GM12874 (cell line): ENCODE measurements at regions not wholly inside any gene's neighbourhood (a gene's known extent, or its start where the extent isn't known, plus 50 kb on each side); places are given as distances from the start of the nearest gene placed in this dataset.

Source experiments
- TF ChIP-seq, protein P1 (sequence below): IDR thresholded peaks from 2 replicates; pipeline ENCODE4 v1.5.1; 2011; ENCODE audit warnings: low read depth, mild to moderate bottlenecking, control low read depth, low read length, moderate library complexity; ENCODE audit not compliant: insufficient read depth

DNA sequence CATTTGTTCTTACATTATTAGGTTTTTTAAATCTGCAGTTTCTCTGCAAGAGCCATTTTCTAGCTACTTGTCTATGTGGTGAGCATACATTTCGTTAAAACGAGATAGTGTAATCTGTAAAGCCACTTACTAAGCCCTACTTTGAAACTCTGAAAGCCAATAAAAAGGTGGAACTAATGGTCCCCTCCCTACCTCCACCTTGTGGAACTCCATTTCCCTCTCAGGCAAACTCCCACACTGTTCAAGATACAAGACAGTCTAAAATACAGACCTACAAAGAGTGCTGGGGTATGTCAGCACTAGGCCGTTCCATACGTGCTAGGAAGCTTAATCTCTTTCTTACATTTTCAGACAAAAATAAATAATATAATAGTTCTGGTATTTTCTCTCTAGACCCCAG lies 74.1 kb downstream of the DUSP6 start:
- TF ChIP-seq, protein P1, sequence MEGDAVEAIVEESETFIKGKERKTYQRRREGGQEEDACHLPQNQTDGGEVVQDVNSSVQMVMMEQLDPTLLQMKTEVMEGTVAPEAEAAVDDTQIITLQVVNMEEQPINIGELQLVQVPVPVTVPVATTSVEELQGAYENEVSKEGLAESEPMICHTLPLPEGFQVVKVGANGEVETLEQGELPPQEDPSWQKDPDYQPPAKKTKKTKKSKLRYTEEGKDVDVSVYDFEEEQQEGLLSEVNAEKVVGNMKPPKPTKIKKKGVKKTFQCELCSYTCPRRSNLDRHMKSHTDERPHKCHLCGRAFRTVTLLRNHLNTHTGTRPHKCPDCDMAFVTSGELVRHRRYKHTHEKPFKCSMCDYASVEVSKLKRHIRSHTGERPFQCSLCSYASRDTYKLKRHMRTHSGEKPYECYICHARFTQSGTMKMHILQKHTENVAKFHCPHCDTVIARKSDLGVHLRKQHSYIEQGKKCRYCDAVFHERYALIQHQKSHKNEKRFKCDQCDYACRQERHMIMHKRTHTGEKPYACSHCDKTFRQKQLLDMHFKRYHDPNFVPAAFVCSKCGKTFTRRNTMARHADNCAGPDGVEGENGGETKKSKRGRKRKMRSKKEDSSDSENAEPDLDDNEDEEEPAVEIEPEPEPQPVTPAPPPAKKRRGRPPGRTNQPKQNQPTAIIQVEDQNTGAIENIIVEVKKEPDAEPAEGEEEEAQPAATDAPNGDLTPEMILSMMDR = no peak

- TF ChIP-seq, protein P1 = no peak
Measured at GRCh38 chr12:89276860-89277259, 75.4 kb downstream of the DUSP6 start.

DNA sequence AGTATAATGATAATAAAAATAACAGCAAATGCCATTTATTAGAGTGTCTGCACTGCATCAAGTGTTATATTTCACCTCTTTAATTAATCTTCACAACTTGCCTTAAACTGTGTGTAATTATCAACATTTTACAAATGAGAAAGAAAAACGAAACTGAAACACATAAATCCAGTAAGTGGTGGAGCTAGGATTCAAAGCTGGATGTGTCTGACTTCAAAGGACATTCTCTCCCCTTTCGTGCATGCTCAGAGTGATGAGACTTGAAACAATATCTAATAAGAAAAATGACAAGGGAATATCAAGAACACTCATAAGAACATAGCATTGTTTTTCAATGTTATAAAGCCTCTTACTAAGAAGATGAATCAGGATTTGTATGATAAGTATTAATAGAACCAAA lies 78.8 kb downstream of the DUSP6 start:
- TF ChIP-seq, protein P1 = no peak

- TF ChIP-seq, protein P1 = no peak
Measured at GRCh38 chr12:89270548-89270947, 81.8 kb downstream of the DUSP6 start.

- TF ChIP-seq, protein P1 = no peak
Measured at GRCh38 chr12:89269174-89269573, 83.1 kb downstream of the DUSP6 start.

GRCh38 chr12:89267404-89267803 lies 84.9 kb downstream of the DUSP6 start:
- TF ChIP-seq, protein P1 = no peak

DNA sequence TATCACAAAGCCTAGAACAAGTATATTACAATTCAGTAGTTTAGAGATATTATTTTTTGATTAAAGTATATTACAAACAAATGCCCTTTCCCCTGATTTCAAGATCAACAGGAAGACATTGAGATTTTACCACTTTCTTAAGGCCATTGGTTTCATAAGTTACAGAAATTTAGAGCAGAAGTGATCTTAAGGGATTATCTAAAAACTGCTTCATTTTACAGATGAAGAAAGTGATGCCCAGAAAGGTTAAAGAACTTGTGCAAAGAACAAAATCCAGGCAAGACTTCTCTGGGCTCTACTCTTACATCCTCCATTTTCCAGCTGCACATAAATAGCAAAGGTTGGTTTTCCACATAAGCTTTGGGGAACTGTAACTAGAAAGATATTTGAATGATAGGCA lies 87.5 kb downstream of the DUSP6 start:
- TF ChIP-seq, protein P1 = no peak

DNA sequence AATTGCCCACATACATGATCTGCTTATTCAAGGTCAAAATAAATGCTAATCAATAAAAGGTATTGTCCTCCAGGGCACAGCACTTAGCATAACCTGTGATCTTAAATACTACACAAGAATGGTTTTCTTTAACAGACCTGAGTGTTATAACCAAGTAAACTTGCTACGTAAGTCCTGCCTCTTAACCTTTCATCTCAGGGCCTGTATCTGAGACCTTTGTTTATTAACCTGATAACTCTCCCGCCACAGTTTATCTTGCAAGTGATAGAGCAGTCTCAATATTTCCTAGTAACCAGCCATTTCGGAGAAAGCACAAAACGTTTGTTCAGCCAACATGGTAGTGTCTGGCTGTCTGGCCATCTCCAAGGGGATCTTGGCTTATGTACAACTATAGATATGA lies 88.4 kb downstream of the DUSP6 start:
- TF ChIP-seq, protein P1 = no peak
